ENCODE measurements at regions not wholly inside any gene's neighbourhood (a gene's known extent, or its start where the extent isn't known, plus 50 kb on each side); places are given as distances from the start of the nearest gene placed in this dataset.

GRCh38 chr15:94740469-94740868, 509.1 kb downstream of the MCTP2 start:
- TF ChIP-seq CTCF (IDR thresholded peaks at IDR 0.05) (no peak), POLR2A (IDR thresholded peaks at IDR 0.05) (no peak)
